H1 (cell line): ENCODE measurements at regions not wholly inside any gene's neighbourhood (a gene's known extent, or its start where the extent isn't known, plus 50 kb on each side); places are given as distances from the start of the nearest gene placed in this dataset.

Source experiments
- CTCF ChIA-PET: fragments of 300-600 bp; sonication (Branson Sonifier 250); formaldehyde crosslinking; loops from one replicate; lab custom pipeline; 2021; ENCODE audit not compliant: partially characterized antibody; lab: Charles Lee
- POLR2A ChIA-PET: fragments of 300-600 bp; sonication (Branson Sonifier 250); formaldehyde crosslinking; loops from one replicate; lab custom pipeline; 2021; ENCODE audit warnings: inconsistent platforms; ENCODE audit not compliant: partially characterized antibody; lab: Charles Lee
- DNase-seq, 2 experiments: peaks; one replicate each; pipeline versions ENCODE4 v3.0.0 to v3.0.0-alpha.2; 2010 to 2022; ENCODE audit warnings: low spot score in 2 of 2, low read depth in 1 of 2, mixed read lengths in 1 of 2
- FAIRE-seq: peaks from 2 replicates; lab custom pipeline; 2011; peaks lifted over from hg19 to GRCh38; lab: Jason Lieb, UNC
- H2AFZ ChIP-seq: 2 replicates; pipeline ENCODE4 v1.8.1; 2012; ENCODE audit warnings: low read length, inconsistent platforms
- H2AK5ac ChIP-seq: 2 replicates; pipeline ENCODE4 v1.6.1; 2013; ENCODE audit warnings: low read depth, low read length
- H2BK120ac ChIP-seq: replicated peaks from 2 replicates; pipeline ENCODE3; 2013; ENCODE audit warnings: low read depth, low read length, inconsistent platforms
- H2BK12ac ChIP-seq: 2 replicates; pipeline ENCODE4 v1.6.1; 2013; ENCODE audit warnings: low read depth, low read length
- H2BK15ac ChIP-seq: 2 replicates; pipeline ENCODE4 v1.6.1; 2013; ENCODE audit warnings: low read length
- H2BK20ac ChIP-seq: 2 replicates; pipeline ENCODE4 v1.6.1; 2013; ENCODE audit warnings: low read length
- H2BK5ac ChIP-seq: 2 replicates; pipeline ENCODE4 v1.6.1; 2013; ENCODE audit warnings: low read depth, low read length
- H3K14ac ChIP-seq: 2 replicates; pipeline ENCODE4 v1.6.1; 2013; ENCODE audit warnings: inconsistent platforms; ENCODE audit not compliant: insufficient read length
- H3K18ac ChIP-seq: 2 replicates; pipeline ENCODE4 v1.6.1; 2013; ENCODE audit warnings: low read length; ENCODE audit errors: extremely low read depth
- H3K23ac ChIP-seq: 2 replicates; pipeline ENCODE4 v1.6.1; 2013; ENCODE audit warnings: inconsistent platforms; ENCODE audit not compliant: insufficient read length
- H3K23me2 ChIP-seq: 2 replicates; pipeline ENCODE4 v1.6.1; 2013; ENCODE audit warnings: low read depth, low read length
- H3K27ac ChIP-seq: 2 replicates; pipeline ENCODE4 v1.6.1; 2011; ENCODE audit warnings: low read depth, low read length, inconsistent platforms
- H3K27me3 ChIP-seq, 4 experiments: replicated peaks in 1 of 4; 1 replicate in 1 of 4; 2 replicates in 3 of 4; pipeline versions ENCODE4 v1.6.1 to v1.8.1; 2011 to 2013; ENCODE audit warnings: low read length in 3 of 4, mild to moderate bottlenecking in 3 of 4, inconsistent platforms in 2 of 4, mixed read lengths in 2 of 4, moderate library complexity in 1 of 4; ENCODE audit not compliant: control insufficient read depth in 3 of 4, insufficient read depth in 3 of 4; ENCODE audit errors: extremely low read depth in 1 of 4
- H3K36me3 ChIP-seq, 4 experiments: 2 replicates each; pipeline versions ENCODE4 v1.6.1 to v1.8.1; 2011 to 2013; ENCODE audit warnings: mild to moderate bottlenecking in 4 of 4, low read length in 3 of 4, moderate library complexity in 2 of 4, control low read depth in 1 of 4, inconsistent platforms in 1 of 4; ENCODE audit not compliant: insufficient read depth in 4 of 4, control insufficient read depth in 2 of 4
- H3K4ac ChIP-seq: replicated peaks from 2 replicates; pipeline ENCODE3; 2013; ENCODE audit warnings: low read length, low read depth, mixed read lengths, inconsistent platforms; ENCODE audit not compliant: insufficient read length
- H3K4me1 ChIP-seq, 4 experiments: replicated peaks in 1 of 4; 1 replicate in 1 of 4; 2 replicates in 3 of 4; pipeline versions ENCODE4 v1.6.1 to v1.8.1; 2011 to 2013; ENCODE audit warnings: low read length in 3 of 4, inconsistent platforms in 2 of 4, mixed read lengths in 1 of 4; ENCODE audit not compliant: insufficient read depth in 4 of 4, control insufficient read depth in 3 of 4
- H3K4me2 ChIP-seq, 2 experiments: 2 replicates each; pipeline versions ENCODE4 v1.6.1 to v1.8.1; 2011 to 2013; ENCODE audit warnings: low read depth in 2 of 2, low read length in 2 of 2, control low read depth in 1 of 2, inconsistent platforms in 1 of 2, mild to moderate bottlenecking in 1 of 2; ENCODE audit not compliant: insufficient read depth in 1 of 2
- H3K4me3 ChIP-seq, 4 experiments: fragments of 200-600, 300-600 bp in 1 of 4; sonication (generic), shearing (Covaris generic), sonication (Bioruptor Twin) in 1 of 4; 2 replicates each; pipeline versions ENCODE4 v1.5.1 to v1.8.1; 2011 to 2016; ENCODE audit warnings: low read length in 4 of 4, low read depth in 3 of 4, control low read depth in 2 of 4, inconsistent platforms in 2 of 4, mild to moderate bottlenecking in 2 of 4, mixed read lengths in 1 of 4, moderate library complexity in 1 of 4; ENCODE audit not compliant: insufficient read depth in 2 of 4; ENCODE audit errors: extremely low read depth in 1 of 4
- H3K56ac ChIP-seq: replicated peaks from 2 replicates; pipeline ENCODE3; 2013; ENCODE audit warnings: low read depth, mild to moderate bottlenecking, mixed read lengths, low read length, inconsistent platforms; ENCODE audit not compliant: insufficient read length
- H3K79me1 ChIP-seq: 2 replicates; pipeline ENCODE4 v1.6.1; 2013; ENCODE audit warnings: low read depth, low read length, control low read depth
- H3K79me2 ChIP-seq, 2 experiments: 2 replicates each; pipeline versions ENCODE4 v1.6.1 to v1.8.1; 2012 to 2013; ENCODE audit warnings: low read length in 2 of 2, mild to moderate bottlenecking in 2 of 2, inconsistent platforms in 1 of 2; ENCODE audit not compliant: insufficient read depth in 2 of 2, control insufficient read depth in 1 of 2
- H3K9ac ChIP-seq, 4 experiments: replicated peaks in 1 of 4; 1 replicate in 1 of 4; 2 replicates in 3 of 4; pipeline versions ENCODE4 v1.6.1 to v1.8.1; 2011 to 2013; ENCODE audit warnings: low read depth in 3 of 4, low read length in 3 of 4, control low read depth in 2 of 4, mild to moderate bottlenecking in 2 of 4, moderate library complexity in 2 of 4, inconsistent platforms in 1 of 4; ENCODE audit errors: extremely low read depth in 1 of 4
- H3K9me3 ChIP-seq, 2 experiments: 2 replicates each; pipeline versions ENCODE4 v1.6.1 to v1.8.1; 2012 to 2013; ENCODE audit warnings: mild to moderate bottlenecking in 2 of 2, moderate library complexity in 2 of 2, control low read depth in 1 of 2, inconsistent platforms in 1 of 2, low read depth in 1 of 2, low read length in 1 of 2, mixed read lengths in 1 of 2; ENCODE audit not compliant: insufficient read depth in 2 of 2
- H4K20me1 ChIP-seq, 2 experiments: replicated peaks in 1 of 2; 2 replicates each; pipeline versions ENCODE3 to v1.8.1; 2011 to 2013; ENCODE audit warnings: inconsistent platforms in 2 of 2, low read length in 2 of 2, mild to moderate bottlenecking in 1 of 2; ENCODE audit not compliant: insufficient read depth in 2 of 2, control insufficient read depth in 1 of 2
- H4K5ac ChIP-seq: 2 replicates; pipeline ENCODE4 v1.6.1; 2013; ENCODE audit warnings: low read length, low read depth, mixed read lengths, inconsistent platforms; ENCODE audit not compliant: insufficient read length
- H4K8ac ChIP-seq: 2 replicates; pipeline ENCODE4 v1.8.0; 2013; ENCODE audit warnings: mild to moderate bottlenecking, moderate library complexity, low read length, inconsistent platforms; ENCODE audit not compliant: insufficient read depth; ENCODE audit errors: extremely low read depth
- H4K91ac ChIP-seq: replicated peaks from 2 replicates; pipeline ENCODE3; 2013; ENCODE audit warnings: low read length, mixed read lengths, inconsistent platforms; ENCODE audit not compliant: insufficient read length
- CHD2 ChIP-seq: IDR thresholded peaks from 2 replicates; pipeline ENCODE4 v1.6.1; 2012; ENCODE audit warnings: low read length, improper control_type of control experiment
- SAP30 ChIP-seq: fragments of 300-600 bp; sonication (generic); IDR thresholded peaks from 2 replicates; pipeline ENCODE4 v1.7.1; 2012; ENCODE audit warnings: low read length, moderate library complexity, mild to moderate bottlenecking, inconsistent platforms; ENCODE audit not compliant: insufficient read depth, insufficient replicate concordance
- YY1 ChIP-seq: IDR thresholded peaks from 2 replicates; pipeline ENCODE4 v1.6.1; 2011; ENCODE audit warnings: low read depth, mild to moderate bottlenecking, low read length
- WGBS, 2 experiments: shearing (Covaris generic) in 1 of 2; methylation state at CpG; one replicate each; pipeline versions ENCODE4 v1.1.6 to v1.1.7; 2013 to 2015; ENCODE audit warnings: low lambda C conversion rate in 2 of 2, mixed read lengths in 2 of 2, inconsistent platforms in 1 of 2, low coverage in 1 of 2, missing lambda C conversion rate in 1 of 2; ENCODE audit not compliant: insufficient replicate concordance in 2 of 2, insufficient coverage in 1 of 2, insufficient read length in 1 of 2; ENCODE audit errors: extremely low coverage in 1 of 2, missing lambda C conversion rate in 1 of 2; 5-methylcytosine and 5-hydroxymethylcytosine counted together

DNA sequence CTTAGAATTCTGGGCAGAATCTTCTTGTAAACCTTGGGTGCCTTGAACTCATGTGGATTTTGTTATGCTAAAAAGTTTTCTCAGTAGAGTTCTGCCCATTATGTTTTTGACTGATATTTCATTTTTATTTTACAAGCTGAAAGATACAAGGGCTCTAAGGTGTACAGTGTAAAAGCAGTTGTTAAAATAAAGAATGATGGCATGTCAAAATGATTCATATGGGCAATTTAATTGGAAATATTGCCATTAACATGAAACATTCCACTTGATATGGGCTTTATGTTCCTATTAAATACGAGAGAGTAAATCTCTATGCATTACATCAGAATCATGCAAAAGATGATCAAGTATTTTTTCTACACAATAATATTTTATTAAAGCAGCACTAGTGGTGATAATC is 295.1 kb upstream of the ATP2B1 start:
- no peak overlapping the region for H2BK120ac ChIP-seq
- H2BK20ac ChIP-seq, result no peak overlapping the region
- no peak overlapping the region for H3K4me3 ChIP-seq
- no peaks in the 10 kb centered on the region; a peak in 2 of 7 replicates for H3K4me1 ChIP-seq
- no peak overlapping the region for H3K18ac ChIP-seq
- H4K5ac ChIP-seq, result no peak overlapping the region
- no peaks in the 10 kb centered on the region for H4K20me1 ChIP-seq
- no peak for FAIRE-seq
- no peaks in the 10 kb centered on the region for H3K79me2 ChIP-seq
- H3K9me3 ChIP-seq, result no peaks in the 10 kb centered on the region
- no peak overlapping the region for H4K91ac ChIP-seq
- no peaks in the 10 kb centered on the region for H3K27me3 ChIP-seq
- 93% methylated on average over 1 of the region's 1 CpG; no CpG with 5 or more reads in 1 of the 2 experiments for WGBS, 2 experiments
- H2AK5ac ChIP-seq, result no peak overlapping the region
- no peaks in the 10 kb centered on the region for H3K23me2 ChIP-seq
- H4K8ac ChIP-seq, result no peak overlapping the region
- ChIA-PET POLR2A (no interaction called here), CTCF (interaction anchor here (2.2 kb wide), 1 partner anchor 10 kb away, joined by 7 read pairs; no protein-coding TSS in a partner anchor)
- H3K27ac ChIP-seq, result no peak overlapping the region
- H2BK12ac ChIP-seq, result no peak overlapping the region
- no peak overlapping the region for H2BK5ac ChIP-seq
- no peak overlapping the region for H2AFZ ChIP-seq
- no peak overlapping the region for H3K56ac ChIP-seq
- no peak overlapping the region for H3K4ac ChIP-seq
- no peak overlapping the region for H3K14ac ChIP-seq
- H3K36me3 ChIP-seq, result no peaks in the 10 kb centered on the region
- H2BK15ac ChIP-seq, result no peak overlapping the region
- no peak overlapping the region for H3K4me2 ChIP-seq
- no peak for DNase-seq
- no peak for TF ChIP-seq SAP30
- no peak for TF ChIP-seq CHD2
- no peak for TF ChIP-seq YY1
- H3K79me1 ChIP-seq, result no peaks in the 10 kb centered on the region
- no peak overlapping the region for H3K9ac ChIP-seq
- H3K23ac ChIP-seq, result no peak overlapping the region
